ENCODE measurements at regions not wholly inside any gene's neighbourhood (a gene's known extent, or its start where the extent isn't known, plus 50 kb on each side); places are given as distances from the start of the nearest gene placed in this dataset.

GRCh38 chr6:50288241-50288640 lies 238.5 kb upstream of the DEFB112 start:
- TF ChIP-seq, protein P1, sequence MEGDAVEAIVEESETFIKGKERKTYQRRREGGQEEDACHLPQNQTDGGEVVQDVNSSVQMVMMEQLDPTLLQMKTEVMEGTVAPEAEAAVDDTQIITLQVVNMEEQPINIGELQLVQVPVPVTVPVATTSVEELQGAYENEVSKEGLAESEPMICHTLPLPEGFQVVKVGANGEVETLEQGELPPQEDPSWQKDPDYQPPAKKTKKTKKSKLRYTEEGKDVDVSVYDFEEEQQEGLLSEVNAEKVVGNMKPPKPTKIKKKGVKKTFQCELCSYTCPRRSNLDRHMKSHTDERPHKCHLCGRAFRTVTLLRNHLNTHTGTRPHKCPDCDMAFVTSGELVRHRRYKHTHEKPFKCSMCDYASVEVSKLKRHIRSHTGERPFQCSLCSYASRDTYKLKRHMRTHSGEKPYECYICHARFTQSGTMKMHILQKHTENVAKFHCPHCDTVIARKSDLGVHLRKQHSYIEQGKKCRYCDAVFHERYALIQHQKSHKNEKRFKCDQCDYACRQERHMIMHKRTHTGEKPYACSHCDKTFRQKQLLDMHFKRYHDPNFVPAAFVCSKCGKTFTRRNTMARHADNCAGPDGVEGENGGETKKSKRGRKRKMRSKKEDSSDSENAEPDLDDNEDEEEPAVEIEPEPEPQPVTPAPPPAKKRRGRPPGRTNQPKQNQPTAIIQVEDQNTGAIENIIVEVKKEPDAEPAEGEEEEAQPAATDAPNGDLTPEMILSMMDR (optimal IDR thresholded peaks at IDR 0.05 in 1 of 3, IDR thresholded peaks at IDR 0.05 in 1 of 3, conservative IDR thresholded peaks at IDR 0.05 in 1 of 3; ENCODE audit: extremely low read depth in 1 of 3, insufficient read depth in 2 of 3, low read length in 3 of 3), result no peak
- TF ChIP-seq EZH2 (IDR thresholded peaks at IDR 0.05; ENCODE audit: low read length), result no peak
- H3K36me3 ChIP-seq (ENCODE audit: control insufficient read depth in 2 of 2, extremely low read depth in 1 of 2, insufficient read depth in 2 of 2, low read length in 2 of 2), result no peaks in the 10 kb centered on the region
- FAIRE-seq (no peak), DNase-seq (ENCODE audit: low read depth, low spot score) (no peak)
- H3K27me3 ChIP-seq (ENCODE audit: control insufficient read depth, extremely low read depth, insufficient read depth, low read length), result no peaks in the 10 kb centered on the region
- H3K27ac ChIP-seq (ENCODE audit: control insufficient read depth, insufficient read depth, low read length), result no peak overlapping the region
- no peaks in the 10 kb centered on the region for H3K9me3 ChIP-seq (ENCODE audit: control insufficient read depth, low read depth, low read length)
- H3K4me2 ChIP-seq (ENCODE audit: control insufficient read depth, extremely low read depth, insufficient read depth, low read depth, low read length), result no peak overlapping the region
- H3K4me3 ChIP-seq (ENCODE audit: control insufficient read depth in 2 of 3, extremely low read depth in 1 of 3, insufficient read depth in 2 of 3, low read depth in 1 of 3, low read length in 3 of 3), result no peak overlapping the region
- no peaks in the 10 kb centered on the region for H4K20me1 ChIP-seq (ENCODE audit: control insufficient read depth, extremely low read depth, insufficient read depth, low read length)
- H3K79me2 ChIP-seq (ENCODE audit: control insufficient read depth, insufficient read depth, low read length), result no peaks in the 10 kb centered on the region
- dilution Hi-C loops (cut with MboI; ENCODE audit: extremely low pct_ligation_motif_present, low sequenced_read_pairs), result no loop called here
- no peaks in the 10 kb centered on the region for H3K9me1 ChIP-seq (ENCODE audit: control insufficient read depth, extremely low read depth, insufficient read depth, low read length)
- no peak overlapping the region for H3K9ac ChIP-seq (ENCODE audit: control insufficient read depth, extremely low read depth, insufficient read depth, low read length)
- H3K4me1 ChIP-seq (ENCODE audit: control insufficient read depth, extremely low read depth, insufficient read depth, low read length), result no peaks in the 10 kb centered on the region
- H2AFZ ChIP-seq (ENCODE audit: control insufficient read depth, low read length), result no peak overlapping the region

DNA sequence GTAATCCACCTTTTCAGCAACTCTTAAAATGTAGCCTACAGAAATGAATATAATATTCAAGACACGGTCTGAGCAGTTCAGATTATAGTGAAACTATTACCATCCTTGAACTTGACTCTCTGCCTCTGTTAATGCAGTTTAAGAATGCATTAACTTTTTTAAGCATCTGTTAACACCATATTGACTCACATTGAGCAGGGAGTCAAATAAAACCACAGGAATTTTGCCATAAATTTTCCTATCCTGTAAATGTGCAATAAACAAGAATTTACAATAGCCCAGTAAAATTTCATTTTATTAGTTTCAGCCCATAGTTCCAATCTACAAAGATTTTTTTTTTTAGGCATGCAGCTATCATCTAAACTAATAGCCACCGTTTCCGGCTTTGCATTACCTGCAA lies 239.2 kb upstream of the DEFB112 start:
- Histone ChIP-seq H3K27ac (ENCODE audit: control insufficient read depth, insufficient read depth, low read length) (no peak overlapping the region), H3K9ac (ENCODE audit: control insufficient read depth, extremely low read depth, insufficient read depth, low read length) (no peak overlapping the region), H3K79me2 (ENCODE audit: control insufficient read depth, insufficient read depth, low read length) (no peaks in the 10 kb centered on the region), H3K4me2 (ENCODE audit: control insufficient read depth, extremely low read depth, insufficient read depth, low read depth, low read length) (no peak overlapping the region), H3K27me3 (ENCODE audit: control insufficient read depth, extremely low read depth, insufficient read depth, low read length) (no peaks in the 10 kb centered on the region), H3K4me1 (ENCODE audit: control insufficient read depth, extremely low read depth, insufficient read depth, low read length) (no peaks in the 10 kb centered on the region), H4K20me1 (ENCODE audit: control insufficient read depth, extremely low read depth, insufficient read depth, low read length) (no peaks in the 10 kb centered on the region), H2AFZ (ENCODE audit: control insufficient read depth, low read length) (no peak overlapping the region), H3K9me1 (ENCODE audit: control insufficient read depth, extremely low read depth, insufficient read depth, low read length) (no peaks in the 10 kb centered on the region), H3K36me3 (ENCODE audit: control insufficient read depth in 2 of 2, extremely low read depth in 1 of 2, insufficient read depth in 2 of 2, low read length in 2 of 2) (no peaks in the 10 kb centered on the region), H3K4me3 (ENCODE audit: control insufficient read depth in 2 of 3, extremely low read depth in 1 of 3, insufficient read depth in 2 of 3, low read depth in 1 of 3, low read length in 3 of 3) (no peak overlapping the region), H3K9me3 (ENCODE audit: control insufficient read depth, low read depth, low read length) (no peaks in the 10 kb centered on the region)
- dilution Hi-C loops (cut with MboI; ENCODE audit: extremely low pct_ligation_motif_present, low sequenced_read_pairs), result no loop called here
- no peak for DNase-seq (ENCODE audit: low read depth, low spot score)
- TF ChIP-seq, protein P1 (optimal IDR thresholded peaks at IDR 0.05 in 1 of 3, IDR thresholded peaks at IDR 0.05 in 1 of 3, conservative IDR thresholded peaks at IDR 0.05 in 1 of 3; ENCODE audit: extremely low read depth in 1 of 3, insufficient read depth in 2 of 3, low read length in 3 of 3), result no peak
- no peak for TF ChIP-seq EZH2 (IDR thresholded peaks at IDR 0.05; ENCODE audit: low read length)
- no peak for FAIRE-seq

Data from keratinocyte (primary cell).